Right lobe of liver (tissue), 4 donors: ENCODE measurements at regions not wholly inside any gene's neighbourhood (a gene's known extent, or its start where the extent isn't known, plus 50 kb on each side); places are given as distances from the start of the nearest gene placed in this dataset.

Experiments used
- POLR2A ChIP-seq: fragments of 450-650 bp; IDR thresholded peaks from one replicate; pipeline ENCODE4 v1.6.1; 2017; ENCODE audit warnings: antibody characterized with exemption, mild to moderate bottlenecking
- TF ChIP-seq, protein P1 (sequence below), 4 donors: fragments of 200-600 bp in 3 of 4; fragments of 450-650 bp in 1 of 4; IDR thresholded peaks; one replicate each; pipeline versions ENCODE4 v1.5.1 to v1.8.0; 2016 to 2022; ENCODE audit warnings: antibody characterized with exemption in 4 of 4, mild to moderate bottlenecking in 2 of 4
- donor health status: DM: no; HTN: no; CAD: no.
- donor health status: DM: no; HTN: no; CAD: no.
- donor health status: DM: no; HTN: yes; CAD: no.

GRCh38 chr6:49225471-49225870, 237.6 kb downstream of the MMUT start:
- TF ChIP-seq, protein P1, sequence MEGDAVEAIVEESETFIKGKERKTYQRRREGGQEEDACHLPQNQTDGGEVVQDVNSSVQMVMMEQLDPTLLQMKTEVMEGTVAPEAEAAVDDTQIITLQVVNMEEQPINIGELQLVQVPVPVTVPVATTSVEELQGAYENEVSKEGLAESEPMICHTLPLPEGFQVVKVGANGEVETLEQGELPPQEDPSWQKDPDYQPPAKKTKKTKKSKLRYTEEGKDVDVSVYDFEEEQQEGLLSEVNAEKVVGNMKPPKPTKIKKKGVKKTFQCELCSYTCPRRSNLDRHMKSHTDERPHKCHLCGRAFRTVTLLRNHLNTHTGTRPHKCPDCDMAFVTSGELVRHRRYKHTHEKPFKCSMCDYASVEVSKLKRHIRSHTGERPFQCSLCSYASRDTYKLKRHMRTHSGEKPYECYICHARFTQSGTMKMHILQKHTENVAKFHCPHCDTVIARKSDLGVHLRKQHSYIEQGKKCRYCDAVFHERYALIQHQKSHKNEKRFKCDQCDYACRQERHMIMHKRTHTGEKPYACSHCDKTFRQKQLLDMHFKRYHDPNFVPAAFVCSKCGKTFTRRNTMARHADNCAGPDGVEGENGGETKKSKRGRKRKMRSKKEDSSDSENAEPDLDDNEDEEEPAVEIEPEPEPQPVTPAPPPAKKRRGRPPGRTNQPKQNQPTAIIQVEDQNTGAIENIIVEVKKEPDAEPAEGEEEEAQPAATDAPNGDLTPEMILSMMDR (IDR thresholded peaks at IDR 0.05): no peak
- no peak for TF ChIP-seq POLR2A
